HEK293 (cell line): ENCODE measurements at regions not wholly inside any gene's neighbourhood (a gene's known extent, or its start where the extent isn't known, plus 50 kb on each side); places are given as distances from the start of the nearest gene placed in this dataset.

ENCODE experiments used
- CTCF ChIA-PET: fragments of 350-600 bp; formaldehyde crosslinking; extraction: SDS; loops from one replicate; lab custom pipeline; 2021; ENCODE audit warnings: antibody characterized with exemption; lab: Yijun Ruan, JAX
- POLR2A ChIA-PET: fragments of 300-600 bp; formaldehyde crosslinking; extraction: SDS; loops from one replicate; lab custom pipeline; 2020; ENCODE audit warnings: antibody characterized with exemption, inconsistent platforms; lab: Yijun Ruan, JAX
- H3K27ac ChIP-seq: fragments of 200-500 bp; sonication (Bioruptor generic); 2 replicates; pipeline ENCODE4 v1.5.1; 2014; ENCODE audit warnings: low read depth, low read length, control low read depth, inconsistent platforms; ENCODE audit errors: extremely low read depth
- H3K36me3 ChIP-seq, 2 experiments: fragments of 200-500 bp in 1 of 2; sonication (Bioruptor generic) in 1 of 2; 1 replicate in 1 of 2; 2 replicates in 1 of 2; pipeline ENCODE4 v1.5.1; 2014 to 2017; ENCODE audit warnings: inconsistent platforms in 2 of 2, low read length in 2 of 2; ENCODE audit not compliant: control insufficient read depth in 2 of 2, insufficient read depth in 1 of 2
- H3K4me1 ChIP-seq: fragments of 200-500 bp; sonication (Bioruptor generic); 2 replicates; pipeline ENCODE4 v1.5.1; 2014; ENCODE audit warnings: mild to moderate bottlenecking, low read length, inconsistent platforms; ENCODE audit not compliant: control insufficient read depth, insufficient read depth
- H3K4me3 ChIP-seq: 2 replicates; pipeline ENCODE4 v1.5.1; 2011; ENCODE audit warnings: low read depth, mild to moderate bottlenecking, control low read depth, low read length, moderate library complexity
- H3K9me3 ChIP-seq: fragments of 200-500 bp; sonication (Bioruptor generic); 2 replicates; pipeline ENCODE4 v1.5.1; 2014; ENCODE audit warnings: low read depth, low read length, inconsistent platforms; ENCODE audit not compliant: control insufficient read depth, insufficient read depth
- KLF9 ChIP-seq: fragments of 450-650 bp; formaldehyde crosslinking; IDR thresholded peaks from 2 replicates; pipeline ENCODE4 v1.5.1; 2016; ENCODE audit warnings: missing biosample characterization, missing genetic modification characterization, low read depth
- WT1 ChIP-seq: fragments of 450-650 bp; formaldehyde crosslinking; IDR thresholded peaks from 2 replicates; pipeline ENCODE4 v1.5.1; 2016; ENCODE audit warnings: missing biosample characterization, missing genetic modification characterization
- ZBTB1 ChIP-seq: fragments of 450-650 bp; formaldehyde crosslinking; IDR thresholded peaks from 2 replicates; pipeline ENCODE4 v1.5.1; 2016; ENCODE audit warnings: missing biosample characterization, missing genetic modification characterization
- ZBTB21 ChIP-seq: fragments of 450-650 bp; formaldehyde crosslinking; IDR thresholded peaks from 2 replicates; pipeline ENCODE4 v1.5.1; 2017; ENCODE audit warnings: missing biosample characterization, missing genetic modification characterization
- ZFP69B ChIP-seq: fragments of 450-650 bp; formaldehyde crosslinking; IDR thresholded peaks from 2 replicates; pipeline ENCODE4 v1.5.1; 2016; ENCODE audit warnings: missing biosample characterization, missing genetic modification characterization
- ZNF16 ChIP-seq: fragments of 450-650 bp; formaldehyde crosslinking; IDR thresholded peaks from 2 replicates; pipeline ENCODE4 v1.5.1; 2016; ENCODE audit warnings: low read depth, missing biosample characterization, missing genetic modification characterization
- ZNF221 ChIP-seq: fragments of 450-650 bp; formaldehyde crosslinking; IDR thresholded peaks from 2 replicates; pipeline ENCODE4 v1.5.1; 2017; ENCODE audit warnings: missing biosample characterization, missing genetic modification characterization, borderline replicate concordance
- ZNF341 ChIP-seq: fragments of 450-650 bp; formaldehyde crosslinking; IDR thresholded peaks from 2 replicates; pipeline ENCODE4; 2016; ENCODE audit warnings: low read depth, missing biosample characterization, missing genetic modification characterization
- ZNF350 ChIP-seq: fragments of 450-650 bp; formaldehyde crosslinking; IDR thresholded peaks from 2 replicates; pipeline ENCODE4 v1.5.0; 2017; ENCODE audit warnings: missing biosample characterization, mild to moderate bottlenecking, missing genetic modification characterization
- ZNF366 ChIP-seq: fragments of 450-650 bp; formaldehyde crosslinking; conservative IDR thresholded peaks from 2 replicates; pipeline ENCODE4 v1.5.1; 2016; ENCODE audit warnings: missing biosample characterization, missing genetic modification characterization
- ZNF585B ChIP-seq: fragments of 450-650 bp; formaldehyde crosslinking; IDR thresholded peaks from 2 replicates; pipeline ENCODE4 v1.5.1; 2016; ENCODE audit warnings: missing biosample characterization, missing genetic modification characterization
- ZNF610 ChIP-seq: fragments of 450-650 bp; formaldehyde crosslinking; IDR thresholded peaks from 2 replicates; pipeline ENCODE4 v1.5.1; 2016; ENCODE audit warnings: missing biosample characterization, missing genetic modification characterization, borderline replicate concordance
- ZNF660 ChIP-seq: fragments of 450-650 bp; IDR thresholded peaks from 2 replicates; pipeline ENCODE4 v1.5.1; 2018; ENCODE audit warnings: missing biosample characterization, mild to moderate bottlenecking, missing genetic modification characterization
- TF ChIP-seq, protein P1 (sequence below): fragments of 450-650 bp; formaldehyde crosslinking; IDR thresholded peaks from 2 replicates; pipeline ENCODE4 v1.5.1; 2017; ENCODE audit warnings: missing biosample characterization, missing genetic modification characterization
- TF ChIP-seq, protein P2 (sequence below): fragments of 450-650 bp; formaldehyde crosslinking; IDR thresholded peaks from 2 replicates; pipeline ENCODE4 v1.5.1; 2016; ENCODE audit warnings: missing biosample characterization, missing genetic modification characterization
- TF ChIP-seq, protein P3 (sequence below): fragments of 450-650 bp; IDR thresholded peaks from 2 replicates; pipeline ENCODE4 v1.5.1; 2018; ENCODE audit warnings: missing biosample characterization, mild to moderate bottlenecking, missing genetic modification characterization
- TF ChIP-seq, protein P4 (sequence below): fragments of 450-650 bp; formaldehyde crosslinking; IDR thresholded peaks from 2 replicates; pipeline ENCODE4 v1.5.1; 2017; ENCODE audit warnings: missing biosample characterization, mild to moderate bottlenecking, missing genetic modification characterization, moderate library complexity
- TF ChIP-seq, protein P5 (sequence below): fragments of 450-650 bp; formaldehyde crosslinking; IDR thresholded peaks from 2 replicates; pipeline ENCODE4 v1.5.1; 2017; ENCODE audit warnings: missing biosample characterization, missing genetic modification characterization
- TF ChIP-seq, protein P6 (sequence below): fragments of 450-650 bp; formaldehyde crosslinking; IDR thresholded peaks from 2 replicates; pipeline ENCODE4 v1.5.1; 2017; ENCODE audit warnings: missing biosample characterization, missing genetic modification characterization
- TF ChIP-seq, protein P7 (sequence below): fragments of 450-650 bp; formaldehyde crosslinking; IDR thresholded peaks from 2 replicates; pipeline ENCODE4 v1.5.1; 2016; ENCODE audit warnings: missing biosample characterization, missing genetic modification characterization
- TF ChIP-seq, protein P8 (sequence below): fragments of 450-650 bp; formaldehyde crosslinking; IDR thresholded peaks from 2 replicates; pipeline ENCODE4 v1.5.1; 2016; ENCODE audit warnings: missing biosample characterization, missing genetic modification characterization, borderline replicate concordance

DNA sequence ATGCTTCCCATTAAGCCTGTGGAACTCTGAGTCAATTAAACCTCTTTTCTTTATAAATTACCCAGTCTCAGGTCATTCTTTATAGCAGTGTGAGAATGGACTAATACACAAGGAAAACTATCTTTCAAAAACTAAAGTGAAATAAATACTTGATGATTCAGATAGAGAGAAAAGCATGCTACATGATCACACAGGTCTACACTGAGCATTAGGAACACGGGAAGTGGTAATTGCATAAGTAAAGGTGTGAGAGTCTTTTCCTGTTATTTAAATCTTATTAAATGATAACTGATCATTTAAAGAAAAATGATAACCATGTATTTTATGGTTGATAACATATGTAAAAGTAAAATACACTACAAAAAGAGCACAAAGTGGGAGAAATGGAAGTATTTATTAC lies 812.0 kb upstream of the RAB6C start (continued):
- TF ChIP-seq ZNF16 (tag by site-specific recombination) (no peak), ZNF610 (tag by site-specific recombination) (no peak), ZNF366 (tag by site-specific recombination) (no peak), ZNF221 (tag by site-specific recombination) (no peak), ZNF585B (tag by site-specific recombination) (no peak), ZFP69B (tag by site-specific recombination) (no peak), KLF9 (tag by site-specific recombination) (no peak)
- TF ChIP-seq, protein P1, sequence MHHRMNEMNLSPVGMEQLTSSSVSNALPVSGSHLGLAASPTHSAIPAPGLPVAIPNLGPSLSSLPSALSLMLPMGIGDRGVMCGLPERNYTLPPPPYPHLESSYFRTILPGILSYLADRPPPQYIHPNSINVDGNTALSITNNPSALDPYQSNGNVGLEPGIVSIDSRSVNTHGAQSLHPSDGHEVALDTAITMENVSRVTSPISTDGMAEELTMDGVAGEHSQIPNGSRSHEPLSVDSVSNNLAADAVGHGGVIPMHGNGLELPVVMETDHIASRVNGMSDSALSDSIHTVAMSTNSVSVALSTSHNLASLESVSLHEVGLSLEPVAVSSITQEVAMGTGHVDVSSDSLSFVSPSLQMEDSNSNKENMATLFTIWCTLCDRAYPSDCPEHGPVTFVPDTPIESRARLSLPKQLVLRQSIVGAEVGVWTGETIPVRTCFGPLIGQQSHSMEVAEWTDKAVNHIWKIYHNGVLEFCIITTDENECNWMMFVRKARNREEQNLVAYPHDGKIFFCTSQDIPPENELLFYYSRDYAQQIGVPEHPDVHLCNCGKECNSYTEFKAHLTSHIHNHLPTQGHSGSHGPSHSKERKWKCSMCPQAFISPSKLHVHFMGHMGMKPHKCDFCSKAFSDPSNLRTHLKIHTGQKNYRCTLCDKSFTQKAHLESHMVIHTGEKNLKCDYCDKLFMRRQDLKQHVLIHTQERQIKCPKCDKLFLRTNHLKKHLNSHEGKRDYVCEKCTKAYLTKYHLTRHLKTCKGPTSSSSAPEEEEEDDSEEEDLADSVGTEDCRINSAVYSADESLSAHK (tag by site-specific recombination), result no peak
- TF ChIP-seq, protein P2, sequence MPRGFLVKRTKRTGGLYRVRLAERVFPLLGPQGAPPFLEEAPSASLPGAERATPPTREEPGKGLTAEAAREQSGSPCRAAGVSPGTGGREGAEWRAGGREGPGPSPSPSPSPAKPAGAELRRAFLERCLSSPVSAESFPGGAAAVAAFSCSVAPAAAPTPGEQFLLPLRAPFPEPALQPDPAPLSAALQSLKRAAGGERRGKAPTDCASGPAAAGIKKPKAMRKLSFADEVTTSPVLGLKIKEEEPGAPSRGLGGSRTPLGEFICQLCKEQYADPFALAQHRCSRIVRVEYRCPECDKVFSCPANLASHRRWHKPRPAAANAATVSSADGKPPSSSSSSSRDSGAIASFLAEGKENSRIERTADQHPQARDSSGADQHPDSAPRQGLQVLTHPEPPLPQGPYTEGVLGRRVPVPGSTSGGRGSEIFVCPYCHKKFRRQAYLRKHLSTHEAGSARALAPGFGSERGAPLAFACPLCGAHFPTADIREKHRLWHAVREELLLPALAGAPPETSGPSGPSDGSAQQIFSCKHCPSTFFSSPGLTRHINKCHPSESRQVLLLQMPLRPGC (tag by site-specific recombination), result no peak
- TF ChIP-seq, protein P3, sequence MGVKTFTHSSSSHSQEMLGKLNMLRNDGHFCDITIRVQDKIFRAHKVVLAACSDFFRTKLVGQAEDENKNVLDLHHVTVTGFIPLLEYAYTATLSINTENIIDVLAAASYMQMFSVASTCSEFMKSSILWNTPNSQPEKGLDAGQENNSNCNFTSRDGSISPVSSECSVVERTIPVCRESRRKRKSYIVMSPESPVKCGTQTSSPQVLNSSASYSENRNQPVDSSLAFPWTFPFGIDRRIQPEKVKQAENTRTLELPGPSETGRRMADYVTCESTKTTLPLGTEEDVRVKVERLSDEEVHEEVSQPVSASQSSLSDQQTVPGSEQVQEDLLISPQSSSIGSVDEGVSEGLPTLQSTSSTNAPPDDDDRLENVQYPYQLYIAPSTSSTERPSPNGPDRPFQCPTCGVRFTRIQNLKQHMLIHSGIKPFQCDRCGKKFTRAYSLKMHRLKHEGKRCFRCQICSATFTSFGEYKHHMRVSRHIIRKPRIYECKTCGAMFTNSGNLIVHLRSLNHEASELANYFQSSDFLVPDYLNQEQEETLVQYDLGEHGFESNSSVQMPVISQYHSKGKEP (tag by site-specific recombination), result no peak
- TF ChIP-seq, protein P4, sequence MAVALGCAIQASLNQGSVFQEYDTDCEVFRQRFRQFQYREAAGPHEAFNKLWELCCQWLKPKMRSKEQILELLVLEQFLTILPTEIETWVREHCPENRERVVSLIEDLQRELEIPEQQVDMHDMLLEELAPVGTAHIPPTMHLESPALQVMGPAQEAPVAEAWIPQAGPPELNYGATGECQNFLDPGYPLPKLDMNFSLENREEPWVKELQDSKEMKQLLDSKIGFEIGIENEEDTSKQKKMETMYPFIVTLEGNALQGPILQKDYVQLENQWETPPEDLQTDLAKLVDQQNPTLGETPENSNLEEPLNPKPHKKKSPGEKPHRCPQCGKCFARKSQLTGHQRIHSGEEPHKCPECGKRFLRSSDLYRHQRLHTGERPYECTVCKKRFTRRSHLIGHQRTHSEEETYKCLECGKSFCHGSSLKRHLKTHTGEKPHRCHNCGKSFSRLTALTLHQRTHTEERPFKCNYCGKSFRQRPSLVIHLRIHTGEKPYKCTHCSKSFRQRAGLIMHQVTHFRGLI (tag by site-specific recombination), result no peak

DNA sequence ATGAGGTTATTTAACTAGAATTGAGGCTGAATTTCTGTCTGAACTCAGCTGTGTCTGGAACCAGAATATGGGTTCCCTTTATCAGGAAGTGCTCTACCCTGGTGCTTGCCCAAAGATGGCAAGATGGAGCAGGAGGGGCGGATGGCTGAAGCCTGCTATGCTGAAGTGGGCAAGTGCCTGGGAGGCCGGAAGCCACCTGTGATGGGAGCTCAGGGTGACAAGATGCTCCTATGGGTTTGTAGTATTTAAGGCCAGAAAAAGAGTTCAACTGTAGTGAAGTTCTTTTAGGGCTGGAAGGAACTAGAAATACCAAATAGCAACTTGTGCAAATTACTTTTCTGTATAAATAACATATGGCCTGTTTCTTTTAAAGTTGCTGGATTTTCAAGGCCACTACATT lies 808.9 kb upstream of the RAB6C start:
- CTCF ChIA-PET, result interaction anchor here (0.9 kb wide), 1 partner anchor 31 kb away, joined by 3 read pairs; no protein-coding TSS in a partner anchor
- Histone ChIP-seq H3K27ac (no peak overlapping the region), H3K4me1 (no peaks in the 10 kb centered on the region), H3K36me3 (no peaks in the 10 kb centered on the region), H3K4me3 (no peak overlapping the region), H3K9me3 (no peaks in the 10 kb centered on the region)
- POLR2A ChIA-PET, result no interaction called here
- TF ChIP-seq ZNF366 (tag by site-specific recombination) (no peak), ZNF350 (tag by site-specific recombination) (no peak), ZNF660 (tag by site-specific recombination) (no peak), ZBTB21 (tag by site-specific recombination) (no peak), ZBTB1 (no peak), ZNF341 (no peak), WT1 (no peak)
- TF ChIP-seq, protein P5, sequence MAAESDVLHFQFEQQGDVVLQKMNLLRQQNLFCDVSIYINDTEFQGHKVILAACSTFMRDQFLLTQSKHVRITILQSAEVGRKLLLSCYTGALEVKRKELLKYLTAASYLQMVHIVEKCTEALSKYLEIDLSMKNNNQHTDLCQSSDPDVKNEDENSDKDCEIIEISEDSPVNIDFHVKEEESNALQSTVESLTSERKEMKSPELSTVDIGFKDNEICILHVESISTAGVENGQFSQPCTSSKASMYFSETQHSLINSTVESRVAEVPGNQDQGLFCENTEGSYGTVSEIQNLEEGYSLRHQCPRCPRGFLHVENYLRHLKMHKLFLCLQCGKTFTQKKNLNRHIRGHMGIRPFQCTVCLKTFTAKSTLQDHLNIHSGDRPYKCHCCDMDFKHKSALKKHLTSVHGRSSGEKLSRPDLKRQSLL (tag by site-specific recombination), result no peak
- TF ChIP-seq, protein P6, sequence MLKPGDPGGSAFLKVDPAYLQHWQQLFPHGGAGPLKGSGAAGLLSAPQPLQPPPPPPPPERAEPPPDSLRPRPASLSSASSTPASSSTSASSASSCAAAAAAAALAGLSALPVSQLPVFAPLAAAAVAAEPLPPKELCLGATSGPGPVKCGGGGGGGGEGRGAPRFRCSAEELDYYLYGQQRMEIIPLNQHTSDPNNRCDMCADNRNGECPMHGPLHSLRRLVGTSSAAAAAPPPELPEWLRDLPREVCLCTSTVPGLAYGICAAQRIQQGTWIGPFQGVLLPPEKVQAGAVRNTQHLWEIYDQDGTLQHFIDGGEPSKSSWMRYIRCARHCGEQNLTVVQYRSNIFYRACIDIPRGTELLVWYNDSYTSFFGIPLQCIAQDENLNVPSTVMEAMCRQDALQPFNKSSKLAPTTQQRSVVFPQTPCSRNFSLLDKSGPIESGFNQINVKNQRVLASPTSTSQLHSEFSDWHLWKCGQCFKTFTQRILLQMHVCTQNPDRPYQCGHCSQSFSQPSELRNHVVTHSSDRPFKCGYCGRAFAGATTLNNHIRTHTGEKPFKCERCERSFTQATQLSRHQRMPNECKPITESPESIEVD, result no peak
- TF ChIP-seq, protein P7, sequence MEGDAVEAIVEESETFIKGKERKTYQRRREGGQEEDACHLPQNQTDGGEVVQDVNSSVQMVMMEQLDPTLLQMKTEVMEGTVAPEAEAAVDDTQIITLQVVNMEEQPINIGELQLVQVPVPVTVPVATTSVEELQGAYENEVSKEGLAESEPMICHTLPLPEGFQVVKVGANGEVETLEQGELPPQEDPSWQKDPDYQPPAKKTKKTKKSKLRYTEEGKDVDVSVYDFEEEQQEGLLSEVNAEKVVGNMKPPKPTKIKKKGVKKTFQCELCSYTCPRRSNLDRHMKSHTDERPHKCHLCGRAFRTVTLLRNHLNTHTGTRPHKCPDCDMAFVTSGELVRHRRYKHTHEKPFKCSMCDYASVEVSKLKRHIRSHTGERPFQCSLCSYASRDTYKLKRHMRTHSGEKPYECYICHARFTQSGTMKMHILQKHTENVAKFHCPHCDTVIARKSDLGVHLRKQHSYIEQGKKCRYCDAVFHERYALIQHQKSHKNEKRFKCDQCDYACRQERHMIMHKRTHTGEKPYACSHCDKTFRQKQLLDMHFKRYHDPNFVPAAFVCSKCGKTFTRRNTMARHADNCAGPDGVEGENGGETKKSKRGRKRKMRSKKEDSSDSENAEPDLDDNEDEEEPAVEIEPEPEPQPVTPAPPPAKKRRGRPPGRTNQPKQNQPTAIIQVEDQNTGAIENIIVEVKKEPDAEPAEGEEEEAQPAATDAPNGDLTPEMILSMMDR, result no peak
- TF ChIP-seq, protein P8, sequence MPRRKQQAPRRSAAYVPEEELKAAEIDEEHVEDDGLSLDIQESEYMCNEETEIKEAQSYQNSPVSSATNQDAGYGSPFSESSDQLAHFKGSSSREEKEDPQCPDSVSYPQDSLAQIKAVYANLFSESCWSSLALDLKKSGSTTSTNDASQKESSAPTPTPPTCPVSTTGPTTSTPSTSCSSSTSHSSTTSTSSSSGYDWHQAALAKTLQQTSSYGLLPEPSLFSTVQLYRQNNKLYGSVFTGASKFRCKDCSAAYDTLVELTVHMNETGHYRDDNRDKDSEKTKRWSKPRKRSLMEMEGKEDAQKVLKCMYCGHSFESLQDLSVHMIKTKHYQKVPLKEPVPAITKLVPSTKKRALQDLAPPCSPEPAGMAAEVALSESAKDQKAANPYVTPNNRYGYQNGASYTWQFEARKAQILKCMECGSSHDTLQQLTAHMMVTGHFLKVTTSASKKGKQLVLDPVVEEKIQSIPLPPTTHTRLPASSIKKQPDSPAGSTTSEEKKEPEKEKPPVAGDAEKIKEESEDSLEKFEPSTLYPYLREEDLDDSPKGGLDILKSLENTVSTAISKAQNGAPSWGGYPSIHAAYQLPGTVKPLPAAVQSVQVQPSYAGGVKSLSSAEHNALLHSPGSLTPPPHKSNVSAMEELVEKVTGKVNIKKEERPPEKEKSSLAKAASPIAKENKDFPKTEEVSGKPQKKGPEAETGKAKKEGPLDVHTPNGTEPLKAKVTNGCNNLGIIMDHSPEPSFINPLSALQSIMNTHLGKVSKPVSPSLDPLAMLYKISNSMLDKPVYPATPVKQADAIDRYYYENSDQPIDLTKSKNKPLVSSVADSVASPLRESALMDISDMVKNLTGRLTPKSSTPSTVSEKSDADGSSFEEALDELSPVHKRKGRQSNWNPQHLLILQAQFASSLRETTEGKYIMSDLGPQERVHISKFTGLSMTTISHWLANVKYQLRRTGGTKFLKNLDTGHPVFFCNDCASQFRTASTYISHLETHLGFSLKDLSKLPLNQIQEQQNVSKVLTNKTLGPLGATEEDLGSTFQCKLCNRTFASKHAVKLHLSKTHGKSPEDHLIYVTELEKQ, result no peak
